NB4 (cell line): ENCODE measurements at regions not wholly inside any gene's neighbourhood (a gene's known extent, or its start where the extent isn't known, plus 50 kb on each side); places are given as distances from the start of the nearest gene placed in this dataset.

Experiments used
- DNase-seq: peaks from one replicate; pipeline ENCODE4 v3.0.0; 2010; ENCODE audit warnings: low read depth
- H3K4me3 ChIP-seq: one replicate; pipeline ENCODE4 v1.5.1; 2011; ENCODE audit warnings: mild to moderate bottlenecking, low read depth, low read length, moderate library complexity
- CTCF ChIP-seq: IDR thresholded peaks from one replicate; pipeline ENCODE4 v1.5.1; 2012; ENCODE audit warnings: low read depth, low read length
- MYC ChIP-seq: IDR thresholded peaks from 2 replicates; pipeline ENCODE4 v1.6.1; 2011; ENCODE audit warnings: low read depth, low read length
- POLR2A ChIP-seq: IDR thresholded peaks from 2 replicates; pipeline ENCODE4 v1.6.1; 2011; ENCODE audit warnings: mild to moderate bottlenecking; ENCODE audit not compliant: insufficient read length; ENCODE audit errors: extremely low read depth
- TF ChIP-seq, protein P1 (sequence below): IDR thresholded peaks from 2 replicates; pipeline ENCODE4 v1.6.1; 2011; ENCODE audit warnings: low read depth, low read length

DNA sequence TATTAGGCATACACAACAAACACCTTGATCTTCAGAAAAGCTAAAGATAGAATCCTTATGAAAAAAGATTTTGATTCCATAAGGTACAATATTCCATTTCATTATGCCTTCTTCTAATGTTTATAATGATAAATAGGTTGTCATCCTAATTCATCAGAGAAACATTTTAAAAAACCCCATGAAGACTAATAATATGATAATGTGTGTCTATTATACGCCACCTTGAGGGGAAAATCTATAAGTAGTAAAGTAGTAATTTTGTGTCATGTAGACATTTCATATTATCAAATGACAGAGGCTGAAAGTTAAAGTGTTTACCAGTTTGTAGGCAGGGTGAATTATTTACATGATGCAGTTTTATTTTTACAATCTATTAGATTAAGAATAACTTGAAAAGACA is 524.3 kb downstream of the GBE1 start:
- H3K4me3 ChIP-seq, result no peak overlapping the region
- TF ChIP-seq CTCF (no peak), POLR2A (no peak), MYC (no peak)
- TF ChIP-seq, protein P1, sequence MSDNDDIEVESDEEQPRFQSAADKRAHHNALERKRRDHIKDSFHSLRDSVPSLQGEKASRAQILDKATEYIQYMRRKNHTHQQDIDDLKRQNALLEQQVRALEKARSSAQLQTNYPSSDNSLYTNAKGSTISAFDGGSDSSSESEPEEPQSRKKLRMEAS, result no peak
- no peak for DNase-seq

DNA sequence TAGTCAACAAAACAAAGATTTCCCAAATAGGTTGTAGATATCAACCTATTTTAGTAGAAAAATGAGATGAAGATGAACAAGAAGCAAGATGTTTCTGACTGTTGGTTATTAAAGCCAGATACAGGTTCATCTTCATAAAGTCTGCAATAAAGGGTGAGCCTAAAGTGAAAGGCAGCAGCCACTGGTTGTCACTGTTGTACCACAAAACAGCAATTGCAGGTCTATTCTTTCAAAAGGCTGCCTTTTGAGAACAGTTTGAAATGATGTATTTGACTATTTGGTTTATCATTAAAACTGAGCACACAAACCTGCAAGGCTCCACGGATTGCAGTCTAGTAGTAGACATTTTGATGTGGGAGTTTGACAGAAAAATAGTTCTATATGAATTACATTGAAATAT is 543.4 kb downstream of the GBE1 start:
- no peak overlapping the region for H3K4me3 ChIP-seq
- DNase-seq, result peak; percentile 1
- TF ChIP-seq, protein P1, result no peak
- TF ChIP-seq MYC (no peak), POLR2A (no peak), CTCF (no peak)

DNA sequence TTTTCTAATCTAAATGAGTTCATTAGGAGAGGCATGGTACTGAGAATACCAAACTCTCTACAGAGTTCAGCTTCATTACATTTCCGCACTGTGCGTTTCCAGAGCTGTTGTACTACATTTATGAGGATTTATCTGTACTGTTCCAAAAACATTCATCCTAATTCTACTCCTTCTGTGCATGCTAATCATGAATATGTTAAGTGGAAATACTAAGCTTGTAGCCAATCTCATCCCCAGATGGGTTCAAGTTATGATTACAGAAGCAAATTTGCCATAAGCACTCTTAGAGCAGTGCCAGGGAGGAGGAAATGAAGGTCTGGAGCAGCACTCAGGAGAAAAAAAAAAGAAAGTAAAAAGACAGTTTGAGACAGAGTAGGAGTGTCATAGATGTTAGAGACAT is 544.3 kb downstream of the GBE1 start:
- no peak overlapping the region for H3K4me3 ChIP-seq
- TF ChIP-seq MYC (no peak), CTCF (no peak), POLR2A (no peak)
- TF ChIP-seq, protein P1, result no peak
- no peak for DNase-seq

DNA sequence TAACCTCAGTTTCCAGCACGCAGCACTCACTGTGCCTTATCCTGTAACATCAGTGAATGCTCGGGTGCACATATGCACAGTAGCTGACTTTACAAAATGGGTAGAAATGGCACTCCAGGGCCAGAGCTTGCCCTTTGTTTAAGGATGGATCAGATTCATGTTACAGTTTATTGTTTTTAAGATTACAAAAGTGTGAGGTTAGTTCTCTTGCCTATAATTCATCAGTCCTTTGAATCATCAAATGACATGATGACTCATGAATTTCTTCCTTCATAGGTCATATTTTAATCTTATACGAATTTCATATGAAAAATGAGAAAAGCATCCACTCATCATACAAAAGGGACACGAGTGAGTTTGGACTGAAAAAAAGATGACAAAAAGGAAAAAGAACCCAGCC is 545.3 kb downstream of the GBE1 start:
- no peak for DNase-seq
- H3K4me3 ChIP-seq, result no peak overlapping the region
- TF ChIP-seq MYC (no peak), POLR2A (no peak)
- TF ChIP-seq, protein P1, result no peak

DNA sequence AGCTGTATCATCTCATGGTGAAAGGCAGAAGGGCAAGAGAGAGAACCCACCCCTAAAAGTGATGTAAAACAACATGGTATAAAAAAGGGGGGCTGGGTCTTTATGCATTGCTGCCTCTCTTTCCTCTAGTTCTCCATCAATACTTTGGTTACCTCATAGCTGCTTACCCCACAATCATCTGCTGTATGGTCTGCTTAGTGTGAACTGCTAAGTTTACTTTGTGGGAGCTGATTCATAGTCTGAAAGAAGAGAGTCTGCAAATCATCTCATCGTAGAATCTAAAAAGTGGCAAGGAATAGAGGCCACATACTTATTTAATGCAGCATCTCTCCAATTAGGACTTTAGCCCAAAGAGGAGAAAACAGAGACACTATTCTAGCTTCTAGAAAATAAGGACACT is 546.8 kb downstream of the GBE1 start:
- no peak for DNase-seq
- TF ChIP-seq CTCF (no peak), MYC (no peak), POLR2A (no peak)
- TF ChIP-seq, protein P1, result no peak
- no peak overlapping the region for H3K4me3 ChIP-seq

DNA sequence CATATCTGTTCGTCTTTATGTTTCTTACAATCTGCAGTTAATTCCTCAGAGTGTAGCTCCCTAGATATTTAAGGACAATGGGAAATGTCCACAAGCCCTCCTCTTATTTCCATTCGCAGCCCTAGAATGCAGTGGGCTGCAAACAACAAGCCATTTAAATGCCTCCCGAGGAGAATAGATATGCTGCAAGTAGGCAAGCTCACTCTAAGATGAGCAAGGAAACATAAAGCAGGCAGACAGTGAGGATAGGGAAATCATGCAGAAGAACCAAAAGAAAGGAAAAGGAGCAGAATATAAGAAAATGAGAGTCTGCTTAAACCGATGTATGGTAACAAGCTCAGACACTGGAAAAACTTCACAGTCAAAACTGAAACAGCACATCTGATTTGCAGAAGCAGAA is 561.9 kb downstream of the GBE1 start:
- no peak for DNase-seq
- no peak overlapping the region for H3K4me3 ChIP-seq
- TF ChIP-seq MYC, result no peak
- no peak for TF ChIP-seq POLR2A
- TF ChIP-seq, protein P1, result no peak
- no peak for TF ChIP-seq CTCF
